Nephron (organoid): ENCODE measurements at regions not wholly inside any gene's neighbourhood (a gene's known extent, or its start where the extent isn't known, plus 50 kb on each side); places are given as distances from the start of the nearest gene placed in this dataset.

ENCODE experiments used
- H3K27ac Mint-ChIP-seq, 3 experiments: 2 replicates each; pipeline ENCODE4 v1.8.0; 2020; ENCODE audit warnings: mixed read lengths in 3 of 3, mild to moderate bottlenecking in 2 of 3, moderate library complexity in 1 of 3
- H3K27me3 Mint-ChIP-seq: 2 replicates; pipeline ENCODE4 v1.8.0; 2021; ENCODE audit warnings: low read depth, mild to moderate bottlenecking, moderate library complexity, mixed read lengths
- H3K36me3 Mint-ChIP-seq: 2 replicates; pipeline ENCODE4 v1.8.0; 2020; ENCODE audit warnings: low read depth, mixed read lengths
- H3K4me1 Mint-ChIP-seq: 2 replicates; pipeline ENCODE4 v1.8.0; 2020; ENCODE audit warnings: mixed read lengths
- H3K4me3 Mint-ChIP-seq, 3 experiments: 2 replicates each; pipeline ENCODE4 v1.8.0; 2020; ENCODE audit warnings: mild to moderate bottlenecking in 3 of 3, mixed read lengths in 3 of 3, moderate library complexity in 2 of 3
- H3K9me3 Mint-ChIP-seq: 2 replicates; pipeline ENCODE4 v1.8.0; 2020; ENCODE audit warnings: mixed read lengths
- CTCF ChIP-seq, 3 experiments: fragments of 200-600 bp; sonication (generic); IDR thresholded peaks; one replicate each; pipeline ENCODE4 v1.5.0; 2021; ENCODE audit warnings: antibody characterized with exemption in 3 of 3; ENCODE audit not compliant: unreplicated experiment in 3 of 3

GRCh38 chr1:96016219-96016618 is 705.4 kb upstream of the PTBP2 start:
- Mint-ChIP-seq H3K27me3 (no peaks in the 10 kb centered on the region), H3K9me3 (no peaks in the 10 kb centered on the region), H3K27ac (no peak overlapping the region), H3K36me3 (no peaks in the 10 kb centered on the region), H3K4me1 (peaks cover 4% of the 10 kb centered on the region), H3K4me3 (no peak overlapping the region)
- TF ChIP-seq CTCF (IDR thresholded peaks at IDR 0.05; ENCODE audit: unreplicated experiment in 3 of 3): no peak

GRCh38 chr1:96020378-96020777 is 701.2 kb upstream of the PTBP2 start:
- H3K4me1 Mint-ChIP-seq: no peaks in the 10 kb centered on the region

GRCh38 chr1:96025062-96025461 is 696.5 kb upstream of the PTBP2 start:
- no peak for TF ChIP-seq CTCF (IDR thresholded peaks at IDR 0.05; ENCODE audit: unreplicated experiment in 3 of 3)
- Mint-ChIP-seq H3K4me3 (no peak overlapping the region), H3K36me3 (no peaks in the 10 kb centered on the region), H3K9me3 (peaks cover 4% of the 10 kb centered on the region), H3K27me3 (no peaks in the 10 kb centered on the region), H3K4me1 (no peaks in the 10 kb centered on the region), H3K27ac (no peak overlapping the region)

More at GRCh38 chr1:96020378-96020777, 701.2 kb upstream of the PTBP2 start:
- no peak for TF ChIP-seq CTCF (IDR thresholded peaks at IDR 0.05; ENCODE audit: unreplicated experiment in 3 of 3)
- Mint-ChIP-seq H3K27ac (no peak overlapping the region), H3K27me3 (no peaks in the 10 kb centered on the region), H3K4me3 (no peak overlapping the region), H3K36me3 (no peaks in the 10 kb centered on the region), H3K9me3 (no peaks in the 10 kb centered on the region)

GRCh38 chr1:96028071-96028470 is 693.5 kb upstream of the PTBP2 start:
- Mint-ChIP-seq H3K27me3 (no peaks in the 10 kb centered on the region), H3K4me1 (no peaks in the 10 kb centered on the region), H3K9me3 (peaks cover 4% of the 10 kb centered on the region), H3K36me3 (no peaks in the 10 kb centered on the region), H3K4me3 (no peak overlapping the region), H3K27ac (no peak overlapping the region)
- no peak for TF ChIP-seq CTCF (IDR thresholded peaks at IDR 0.05; ENCODE audit: unreplicated experiment in 3 of 3)

GRCh38 chr1:96030312-96030711 is 691.3 kb upstream of the PTBP2 start:
- H3K4me1 Mint-ChIP-seq: no peaks in the 10 kb centered on the region
- no peak for TF ChIP-seq CTCF (IDR thresholded peaks at IDR 0.05; ENCODE audit: unreplicated experiment in 3 of 3)
- H3K36me3 Mint-ChIP-seq: no peaks in the 10 kb centered on the region
- H3K27me3 Mint-ChIP-seq: no peaks in the 10 kb centered on the region
- no peak overlapping the region for H3K4me3 Mint-ChIP-seq
- no peak overlapping the region for H3K27ac Mint-ChIP-seq
- peaks cover 4% of the 10 kb centered on the region for H3K9me3 Mint-ChIP-seq

GRCh38 chr1:96034006-96034405 is 687.6 kb upstream of the PTBP2 start:
- Mint-ChIP-seq H3K9me3 (peaks cover 4% of the 10 kb centered on the region), H3K36me3 (no peaks in the 10 kb centered on the region), H3K27me3 (no peaks in the 10 kb centered on the region), H3K27ac (no peak overlapping the region), H3K4me1 (no peaks in the 10 kb centered on the region), H3K4me3 (no peak overlapping the region)
- TF ChIP-seq CTCF (IDR thresholded peaks at IDR 0.05; ENCODE audit: unreplicated experiment in 3 of 3): no peak
